HEK293 (cell line): ENCODE measurements at regions not wholly inside any gene's neighbourhood (a gene's known extent, or its start where the extent isn't known, plus 50 kb on each side); places are given as distances from the start of the nearest gene placed in this dataset.

ENCODE experiments used
- CTCF ChIA-PET: fragments of 350-600 bp; formaldehyde crosslinking; extraction: SDS; loops from one replicate; lab custom pipeline; 2021; ENCODE audit warnings: antibody characterized with exemption; lab: Yijun Ruan, JAX
- POLR2A ChIA-PET: fragments of 300-600 bp; formaldehyde crosslinking; extraction: SDS; loops from one replicate; lab custom pipeline; 2020; ENCODE audit warnings: antibody characterized with exemption, inconsistent platforms; lab: Yijun Ruan, JAX
- H3K27ac ChIP-seq: fragments of 200-500 bp; sonication (Bioruptor generic); 2 replicates; pipeline ENCODE4 v1.5.1; 2014; ENCODE audit warnings: low read depth, low read length, control low read depth, inconsistent platforms; ENCODE audit errors: extremely low read depth
- H3K36me3 ChIP-seq, 2 experiments: fragments of 200-500 bp in 1 of 2; sonication (Bioruptor generic) in 1 of 2; 1 replicate in 1 of 2; 2 replicates in 1 of 2; pipeline ENCODE4 v1.5.1; 2014 to 2017; ENCODE audit warnings: inconsistent platforms in 2 of 2, low read length in 2 of 2; ENCODE audit not compliant: control insufficient read depth in 2 of 2, insufficient read depth in 1 of 2
- H3K4me1 ChIP-seq: fragments of 200-500 bp; sonication (Bioruptor generic); 2 replicates; pipeline ENCODE4 v1.5.1; 2014; ENCODE audit warnings: mild to moderate bottlenecking, low read length, inconsistent platforms; ENCODE audit not compliant: control insufficient read depth, insufficient read depth
- H3K4me3 ChIP-seq: 2 replicates; pipeline ENCODE4 v1.5.1; 2011; ENCODE audit warnings: low read depth, mild to moderate bottlenecking, control low read depth, low read length, moderate library complexity
- H3K9me3 ChIP-seq: fragments of 200-500 bp; sonication (Bioruptor generic); 2 replicates; pipeline ENCODE4 v1.5.1; 2014; ENCODE audit warnings: low read depth, low read length, inconsistent platforms; ENCODE audit not compliant: control insufficient read depth, insufficient read depth
- MYNN ChIP-seq: fragments of 450-650 bp; formaldehyde crosslinking; IDR thresholded peaks from 2 replicates; pipeline ENCODE4 v1.5.1; 2016; ENCODE audit warnings: missing biosample characterization, missing genetic modification characterization, borderline replicate concordance
- SCRT1 ChIP-seq: fragments of 450-650 bp; formaldehyde crosslinking; IDR thresholded peaks from 2 replicates; pipeline ENCODE4 v1.5.1; 2016; ENCODE audit warnings: missing biosample characterization, missing genetic modification characterization, borderline replicate concordance
- SP2 ChIP-seq: fragments of 450-650 bp; formaldehyde crosslinking; IDR thresholded peaks from 2 replicates; pipeline ENCODE4 v1.5.1; 2016; ENCODE audit warnings: missing biosample characterization, missing genetic modification characterization
- YY2 ChIP-seq: fragments of 450-650 bp; formaldehyde crosslinking; IDR thresholded peaks from 2 replicates; pipeline ENCODE4 v1.5.1; 2016; ENCODE audit warnings: missing biosample characterization, missing genetic modification characterization
- ZBTB1 ChIP-seq: fragments of 450-650 bp; formaldehyde crosslinking; IDR thresholded peaks from 2 replicates; pipeline ENCODE4 v1.5.1; 2016; ENCODE audit warnings: missing biosample characterization, missing genetic modification characterization
- ZNF600 ChIP-seq: fragments of 450-650 bp; formaldehyde crosslinking; IDR thresholded peaks from 2 replicates; pipeline ENCODE4 v1.5.1; 2016; ENCODE audit warnings: missing biosample characterization, missing genetic modification characterization
- ZNF707 ChIP-seq: fragments of 450-650 bp; formaldehyde crosslinking; IDR thresholded peaks from 2 replicates; pipeline ENCODE4 v1.5.1; 2016; ENCODE audit warnings: missing biosample characterization, missing genetic modification characterization
- ZNF777 ChIP-seq: fragments of 450-650 bp; formaldehyde crosslinking; IDR thresholded peaks from 2 replicates; pipeline ENCODE4 v1.5.1; 2017; ENCODE audit warnings: missing biosample characterization, missing genetic modification characterization, borderline replicate concordance
- TF ChIP-seq, protein P1 (sequence below): fragments of 450-650 bp; formaldehyde crosslinking; IDR thresholded peaks from 2 replicates; pipeline ENCODE4; 2016; ENCODE audit warnings: missing biosample characterization, missing genetic modification characterization
- TF ChIP-seq, protein P2 (sequence below): fragments of 450-650 bp; formaldehyde crosslinking; conservative IDR thresholded peaks from 2 replicates; pipeline ENCODE4 v1.5.1; 2016; ENCODE audit warnings: low read depth, missing biosample characterization, missing genetic modification characterization
- TF ChIP-seq, protein P3 (sequence below): fragments of 450-650 bp; formaldehyde crosslinking; IDR thresholded peaks from 2 replicates; pipeline ENCODE4 v1.5.1; 2016; ENCODE audit warnings: missing biosample characterization, missing genetic modification characterization
- TF ChIP-seq, protein P4 (sequence below): fragments of 450-650 bp; formaldehyde crosslinking; IDR thresholded peaks from 2 replicates; pipeline ENCODE4 v1.5.1; 2016; ENCODE audit warnings: missing biosample characterization, missing genetic modification characterization
- TF ChIP-seq, protein P5 (sequence below): fragments of 450-650 bp; formaldehyde crosslinking; conservative IDR thresholded peaks from 2 replicates; pipeline ENCODE4 v1.5.1; 2016; ENCODE audit warnings: low read depth, missing biosample characterization, missing genetic modification characterization

DNA sequence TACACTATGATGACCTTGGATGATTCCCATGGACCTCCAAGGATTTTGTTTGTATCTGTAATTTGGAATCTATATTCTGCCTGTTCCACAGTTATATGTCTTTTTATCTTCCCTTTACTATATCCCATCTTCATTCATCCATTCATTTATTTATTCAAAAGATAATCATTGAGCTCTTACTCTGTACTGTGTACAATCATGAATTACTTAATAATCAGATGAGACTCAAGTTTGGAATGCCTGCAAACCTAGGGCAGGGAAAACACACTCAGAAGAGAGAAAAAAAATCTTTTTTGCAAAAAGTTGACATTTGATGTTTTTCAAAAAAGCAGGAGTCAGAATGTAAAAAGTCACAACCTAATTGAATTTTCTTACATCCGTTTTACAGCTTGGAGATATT lies 170.2 kb upstream of the GNAI1 start:
- ChIA-PET POLR2A (no interaction called here), CTCF (interaction anchor here (0.6 kb wide), 1 partner anchor 28 kb away, joined by 3 read pairs; no protein-coding TSS in a partner anchor)
- no peaks in the 10 kb centered on the region for H3K36me3 ChIP-seq
- no peaks in the 10 kb centered on the region for H3K4me1 ChIP-seq
- no peak overlapping the region for H3K27ac ChIP-seq
- TF ChIP-seq SCRT1 (tag by site-specific recombination) (no peak), ZNF777 (tag by site-specific recombination) (no peak), SP2 (tag by site-specific recombination) (no peak)
- TF ChIP-seq, protein P1, sequence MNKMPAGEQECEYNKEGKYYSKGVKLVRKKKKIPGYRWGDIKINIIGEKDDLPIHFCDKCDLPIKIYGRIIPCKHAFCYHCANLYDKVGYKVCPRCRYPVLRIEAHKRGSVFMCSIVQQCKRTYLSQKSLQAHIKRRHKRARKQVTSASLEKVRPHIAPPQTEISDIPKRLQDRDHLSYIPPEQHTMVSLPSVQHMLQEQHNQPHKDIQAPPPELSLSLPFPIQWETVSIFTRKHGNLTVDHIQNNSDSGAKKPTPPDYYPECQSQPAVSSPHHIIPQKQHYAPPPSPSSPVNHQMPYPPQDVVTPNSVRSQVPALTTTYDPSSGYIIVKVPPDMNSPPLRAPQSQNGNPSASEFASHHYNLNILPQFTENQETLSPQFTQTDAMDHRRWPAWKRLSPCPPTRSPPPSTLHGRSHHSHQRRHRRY (tag by site-specific recombination) = no peak
- H3K4me3 ChIP-seq = no peak overlapping the region
- H3K9me3 ChIP-seq = no peaks in the 10 kb centered on the region

DNA sequence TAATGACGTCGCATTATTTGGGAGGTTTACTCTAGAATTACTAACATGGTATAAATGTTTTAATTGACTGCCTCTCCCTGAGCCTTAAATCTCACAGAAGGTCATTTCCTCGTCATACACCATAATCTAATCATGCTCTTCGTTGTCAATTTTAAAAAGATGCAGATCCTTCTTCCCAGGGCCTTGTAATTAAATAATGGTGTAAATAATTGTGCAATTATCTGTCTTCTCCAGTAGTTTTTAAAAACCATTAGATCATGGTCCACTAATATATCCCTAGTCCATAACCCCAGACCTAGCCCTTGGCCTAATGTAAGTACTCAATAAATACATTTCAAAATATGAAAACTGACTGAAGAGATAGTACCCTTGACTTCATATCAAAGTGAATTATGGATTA lies 181.5 kb upstream of the GNAI1 start:
- POLR2A ChIA-PET = no interaction called here
- TF ChIP-seq MYNN (tag by site-specific recombination) = no peak
- no peak for TF ChIP-seq ZNF600 (tag by site-specific recombination)
- TF ChIP-seq, protein P2, sequence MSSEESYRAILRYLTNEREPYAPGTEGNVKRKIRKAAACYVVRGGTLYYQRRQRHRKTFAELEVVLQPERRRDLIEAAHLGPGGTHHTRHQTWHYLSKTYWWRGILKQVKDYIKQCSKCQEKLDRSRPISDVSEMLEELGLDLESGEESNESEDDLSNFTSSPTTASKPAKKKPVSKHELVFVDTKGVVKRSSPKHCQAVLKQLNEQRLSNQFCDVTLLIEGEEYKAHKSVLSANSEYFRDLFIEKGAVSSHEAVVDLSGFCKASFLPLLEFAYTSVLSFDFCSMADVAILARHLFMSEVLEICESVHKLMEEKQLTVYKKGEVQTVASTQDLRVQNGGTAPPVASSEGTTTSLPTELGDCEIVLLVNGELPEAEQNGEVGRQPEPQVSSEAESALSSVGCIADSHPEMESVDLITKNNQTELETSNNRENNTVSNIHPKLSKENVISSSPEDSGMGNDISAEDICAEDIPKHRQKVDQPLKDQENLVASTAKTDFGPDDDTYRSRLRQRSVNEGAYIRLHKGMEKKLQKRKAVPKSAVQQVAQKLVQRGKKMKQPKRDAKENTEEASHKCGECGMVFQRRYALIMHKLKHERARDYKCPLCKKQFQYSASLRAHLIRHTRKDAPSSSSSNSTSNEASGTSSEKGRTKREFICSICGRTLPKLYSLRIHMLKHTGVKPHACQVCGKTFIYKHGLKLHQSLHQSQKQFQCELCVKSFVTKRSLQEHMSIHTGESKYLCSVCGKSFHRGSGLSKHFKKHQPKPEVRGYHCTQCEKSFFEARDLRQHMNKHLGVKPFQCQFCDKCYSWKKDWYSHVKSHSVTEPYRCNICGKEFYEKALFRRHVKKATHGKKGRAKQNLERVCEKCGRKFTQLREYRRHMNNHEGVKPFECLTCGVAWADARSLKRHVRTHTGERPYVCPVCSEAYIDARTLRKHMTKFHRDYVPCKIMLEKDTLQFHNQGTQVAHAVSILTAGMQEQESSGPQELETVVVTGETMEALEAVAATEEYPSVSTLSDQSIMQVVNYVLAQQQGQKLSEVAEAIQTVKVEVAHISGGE (tag by site-specific recombination) = no peak
- TF ChIP-seq ZBTB1 (tag by site-specific recombination) = no peak
- TF ChIP-seq ZNF707 (tag by site-specific recombination) = no peak
- TF ChIP-seq, protein P3, sequence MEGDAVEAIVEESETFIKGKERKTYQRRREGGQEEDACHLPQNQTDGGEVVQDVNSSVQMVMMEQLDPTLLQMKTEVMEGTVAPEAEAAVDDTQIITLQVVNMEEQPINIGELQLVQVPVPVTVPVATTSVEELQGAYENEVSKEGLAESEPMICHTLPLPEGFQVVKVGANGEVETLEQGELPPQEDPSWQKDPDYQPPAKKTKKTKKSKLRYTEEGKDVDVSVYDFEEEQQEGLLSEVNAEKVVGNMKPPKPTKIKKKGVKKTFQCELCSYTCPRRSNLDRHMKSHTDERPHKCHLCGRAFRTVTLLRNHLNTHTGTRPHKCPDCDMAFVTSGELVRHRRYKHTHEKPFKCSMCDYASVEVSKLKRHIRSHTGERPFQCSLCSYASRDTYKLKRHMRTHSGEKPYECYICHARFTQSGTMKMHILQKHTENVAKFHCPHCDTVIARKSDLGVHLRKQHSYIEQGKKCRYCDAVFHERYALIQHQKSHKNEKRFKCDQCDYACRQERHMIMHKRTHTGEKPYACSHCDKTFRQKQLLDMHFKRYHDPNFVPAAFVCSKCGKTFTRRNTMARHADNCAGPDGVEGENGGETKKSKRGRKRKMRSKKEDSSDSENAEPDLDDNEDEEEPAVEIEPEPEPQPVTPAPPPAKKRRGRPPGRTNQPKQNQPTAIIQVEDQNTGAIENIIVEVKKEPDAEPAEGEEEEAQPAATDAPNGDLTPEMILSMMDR (tag by site-specific recombination) = no peak
- no peak for TF ChIP-seq YY2 (tag by site-specific recombination)
- TF ChIP-seq, protein P4, sequence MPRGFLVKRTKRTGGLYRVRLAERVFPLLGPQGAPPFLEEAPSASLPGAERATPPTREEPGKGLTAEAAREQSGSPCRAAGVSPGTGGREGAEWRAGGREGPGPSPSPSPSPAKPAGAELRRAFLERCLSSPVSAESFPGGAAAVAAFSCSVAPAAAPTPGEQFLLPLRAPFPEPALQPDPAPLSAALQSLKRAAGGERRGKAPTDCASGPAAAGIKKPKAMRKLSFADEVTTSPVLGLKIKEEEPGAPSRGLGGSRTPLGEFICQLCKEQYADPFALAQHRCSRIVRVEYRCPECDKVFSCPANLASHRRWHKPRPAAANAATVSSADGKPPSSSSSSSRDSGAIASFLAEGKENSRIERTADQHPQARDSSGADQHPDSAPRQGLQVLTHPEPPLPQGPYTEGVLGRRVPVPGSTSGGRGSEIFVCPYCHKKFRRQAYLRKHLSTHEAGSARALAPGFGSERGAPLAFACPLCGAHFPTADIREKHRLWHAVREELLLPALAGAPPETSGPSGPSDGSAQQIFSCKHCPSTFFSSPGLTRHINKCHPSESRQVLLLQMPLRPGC = no peak
- Histone ChIP-seq H3K27ac (no peak overlapping the region), H3K36me3 (no peaks in the 10 kb centered on the region), H3K4me1 (no peaks in the 10 kb centered on the region), H3K4me3 (no peak overlapping the region), H3K9me3 (no peaks in the 10 kb centered on the region)
- CTCF ChIA-PET = interaction anchor here (0.7 kb wide), 1 partner anchor 202 kb away, joined by 3 read pairs; no protein-coding TSS in a partner anchor

DNA sequence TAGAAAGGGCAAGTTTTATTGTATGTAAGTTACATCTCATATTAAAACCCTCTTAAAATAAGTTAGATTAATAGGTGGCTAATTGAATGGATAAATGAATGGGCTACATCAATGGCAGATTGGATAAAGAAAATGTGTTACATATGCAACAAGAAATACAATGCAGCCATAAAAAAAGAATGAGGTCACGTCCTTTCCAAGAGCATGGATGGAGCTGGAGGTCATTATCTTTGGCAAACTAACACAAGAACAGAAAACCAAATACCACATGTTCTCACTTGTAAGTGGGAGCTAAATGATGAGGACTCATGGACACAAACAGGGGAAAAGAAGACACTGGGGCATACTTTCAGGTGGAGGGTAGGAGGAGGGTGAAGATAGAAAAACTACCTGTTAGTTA lies 182.2 kb upstream of the GNAI1 start:
- ChIA-PET POLR2A (no interaction called here), CTCF (no interaction called here)
- H3K4me3 ChIP-seq = no peak overlapping the region
- H3K9me3 ChIP-seq = no peaks in the 10 kb centered on the region
- H3K27ac ChIP-seq = no peak overlapping the region
- no peaks in the 10 kb centered on the region for H3K4me1 ChIP-seq
- TF ChIP-seq, protein P5, sequence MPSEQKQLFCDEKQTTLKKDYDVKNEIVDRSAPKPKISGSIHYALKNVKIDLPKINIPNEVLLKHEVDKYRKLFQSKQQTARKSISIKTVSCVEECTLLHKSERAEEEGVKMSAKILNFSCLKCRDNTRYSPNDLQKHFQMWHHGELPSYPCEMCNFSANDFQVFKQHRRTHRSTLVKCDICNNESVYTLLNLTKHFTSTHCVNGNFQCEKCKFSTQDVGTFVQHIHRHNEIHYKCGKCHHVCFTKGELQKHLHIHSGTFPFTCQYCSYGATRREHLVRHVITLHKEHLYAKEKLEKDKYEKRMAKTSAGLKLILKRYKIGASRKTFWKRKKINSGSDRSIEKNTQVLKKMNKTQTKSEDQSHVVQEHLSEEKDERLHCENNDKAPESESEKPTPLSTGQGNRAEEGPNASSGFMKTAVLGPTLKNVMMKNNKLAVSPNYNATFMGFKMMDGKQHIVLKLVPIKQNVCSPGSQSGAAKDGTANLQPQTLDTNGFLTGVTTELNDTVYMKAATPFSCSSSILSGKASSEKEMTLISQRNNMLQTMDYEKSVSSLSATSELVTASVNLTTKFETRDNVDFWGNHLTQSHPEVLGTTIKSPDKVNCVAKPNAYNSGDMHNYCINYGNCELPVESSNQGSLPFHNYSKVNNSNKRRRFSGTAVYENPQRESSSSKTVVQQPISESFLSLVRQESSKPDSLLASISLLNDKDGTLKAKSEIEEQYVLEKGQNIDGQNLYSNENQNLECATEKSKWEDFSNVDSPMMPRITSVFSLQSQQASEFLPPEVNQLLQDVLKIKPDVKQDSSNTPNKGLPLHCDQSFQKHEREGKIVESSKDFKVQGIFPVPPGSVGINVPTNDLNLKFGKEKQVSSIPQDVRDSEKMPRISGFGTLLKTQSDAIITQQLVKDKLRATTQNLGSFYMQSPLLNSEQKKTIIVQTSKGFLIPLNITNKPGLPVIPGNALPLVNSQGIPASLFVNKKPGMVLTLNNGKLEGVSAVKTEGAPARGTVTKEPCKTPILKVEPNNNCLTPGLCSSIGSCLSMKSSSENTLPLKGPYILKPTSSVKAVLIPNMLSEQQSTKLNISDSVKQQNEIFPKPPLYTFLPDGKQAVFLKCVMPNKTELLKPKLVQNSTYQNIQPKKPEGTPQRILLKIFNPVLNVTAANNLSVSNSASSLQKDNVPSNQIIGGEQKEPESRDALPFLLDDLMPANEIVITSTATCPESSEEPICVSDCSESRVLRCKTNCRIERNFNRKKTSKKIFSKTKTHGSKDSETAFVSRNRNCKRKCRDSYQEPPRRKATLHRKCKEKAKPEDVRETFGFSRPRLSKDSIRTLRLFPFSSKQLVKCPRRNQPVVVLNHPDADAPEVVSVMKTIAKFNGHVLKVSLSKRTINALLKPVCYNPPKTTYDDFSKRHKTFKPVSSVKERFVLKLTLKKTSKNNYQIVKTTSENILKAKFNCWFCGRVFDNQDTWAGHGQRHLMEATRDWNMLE (tag by site-specific recombination) = no peak
- no peaks in the 10 kb centered on the region for H3K36me3 ChIP-seq
